Endothelial cell of umbilical vein (primary cell): ENCODE measurements at regions not wholly inside any gene's neighbourhood (a gene's known extent, or its start where the extent isn't known, plus 50 kb on each side); places are given as distances from the start of the nearest gene placed in this dataset.

Source experiments
- BruUV-seq: library from RNA; stranded (reverse); fragments of 400-500 nt; replicated peaks from 2 replicates; lab custom pipeline; 2021; lab: Mats Ljungman, UMichigan
- CTCF ChIA-PET: fragments of 300-600, 350-600 bp; sonication (Branson Sonifier 250); formaldehyde crosslinking; loops from one replicate; lab custom pipeline; 2021; ENCODE audit warnings: antibody characterized with exemption, inconsistent platforms; lab: Charles Lee
- POLR2A ChIA-PET: fragments of 300-600, 350-600 bp; sonication (Branson Sonifier 250); formaldehyde crosslinking; loops from one replicate; lab custom pipeline; 2021; ENCODE audit warnings: antibody characterized with exemption, inconsistent platforms; lab: Charles Lee
- DNase-seq: peaks from one replicate; pipeline ENCODE4 v3.0.0-alpha.2; 2011; ENCODE audit warnings: low read depth, low spot score
- FAIRE-seq: peaks from 2 replicates; lab custom pipeline; 2011; peaks lifted over from hg19 to GRCh38; lab: Jason Lieb, UNC
- H2AFZ ChIP-seq: 2 replicates; pipeline ENCODE4 v1.6.0; 2012; ENCODE audit warnings: low read depth, low read length, control low read depth, inconsistent platforms
- H3K27ac ChIP-seq: 2 replicates; pipeline ENCODE4 v1.5.1; 2011; ENCODE audit warnings: low read depth, mild to moderate bottlenecking, control low read depth, low read length, moderate library complexity; ENCODE audit not compliant: insufficient read depth
- H3K27me3 ChIP-seq, 2 experiments: 2 replicates each; pipeline versions ENCODE4 v1.6.0 to v1.6.1; 2011; ENCODE audit warnings: low read length in 2 of 2, mixed read lengths in 1 of 2; ENCODE audit not compliant: control insufficient read depth in 2 of 2, insufficient read depth in 2 of 2
- H3K36me3 ChIP-seq, 2 experiments: 2 replicates in 1 of 2; 3 replicates in 1 of 2; pipeline ENCODE4 v1.5.1; 2011; ENCODE audit warnings: low read length in 2 of 2, mild to moderate bottlenecking in 1 of 2, moderate library complexity in 1 of 2; ENCODE audit not compliant: control insufficient read depth in 2 of 2, insufficient read depth in 2 of 2; ENCODE audit errors: extremely low read depth in 1 of 2
- H3K4me1 ChIP-seq: 3 replicates; pipeline ENCODE4 v1.5.1; 2011; ENCODE audit warnings: mild to moderate bottlenecking, low read length; ENCODE audit not compliant: control insufficient read depth, insufficient read depth; ENCODE audit errors: extremely low read depth
- H3K4me2 ChIP-seq: 2 replicates; pipeline ENCODE4 v1.6.1; 2011; ENCODE audit warnings: low read length, control low read depth, mixed read lengths; ENCODE audit not compliant: insufficient read depth
- H3K4me3 ChIP-seq, 3 experiments: fragments of 200-600 bp in 1 of 3; sonication (generic), shearing (Covaris generic) in 1 of 3; replicated peaks in 1 of 3; 2 replicates each; pipeline ENCODE4 v1.5.1; 2011 to 2016; ENCODE audit warnings: control low read depth in 3 of 3, low read length in 3 of 3, mild to moderate bottlenecking in 2 of 3, inconsistent platforms in 1 of 3, low read depth in 1 of 3, moderate library complexity in 1 of 3; ENCODE audit not compliant: insufficient read depth in 1 of 3
- H3K79me2 ChIP-seq: 2 replicates; pipeline ENCODE4 v1.6.0; 2012; ENCODE audit warnings: low read length, inconsistent platforms; ENCODE audit not compliant: control insufficient read depth, insufficient read depth
- H3K9ac ChIP-seq: replicated peaks from 2 replicates; pipeline ENCODE3; 2011; ENCODE audit warnings: low read length, control low read depth; ENCODE audit not compliant: insufficient read depth; ENCODE audit errors: extremely low read depth
- H3K9me1 ChIP-seq: replicated peaks from 3 replicates; pipeline ENCODE4 v1.6.0; 2011; ENCODE audit warnings: mild to moderate bottlenecking, low read length; ENCODE audit not compliant: control insufficient read depth, insufficient read depth; ENCODE audit errors: extremely low read depth
- H3K9me3 ChIP-seq: replicated peaks from 2 replicates; pipeline ENCODE4 v1.5.1; 2012; ENCODE audit warnings: low read length, inconsistent platforms; ENCODE audit not compliant: control insufficient read depth, insufficient read depth
- H4K20me1 ChIP-seq: replicated peaks from 2 replicates; pipeline ENCODE3; 2011; ENCODE audit warnings: mild to moderate bottlenecking, low read length; ENCODE audit not compliant: control insufficient read depth, insufficient read depth; ENCODE audit errors: extremely low read depth
- CTCF ChIP-seq, 2 donors: IDR thresholded peaks; 1 replicate in 1 of 2; 2 replicates in 1 of 2; pipeline ENCODE4 v1.5.1; 2011; ENCODE audit warnings: low read length in 2 of 2, mild to moderate bottlenecking in 2 of 2, moderate library complexity in 2 of 2, control low read depth in 1 of 2, inconsistent platforms in 1 of 2, low read depth in 1 of 2; ENCODE audit not compliant: insufficient read depth in 1 of 2; ENCODE audit errors: extremely low read depth in 1 of 2
- EZH2 ChIP-seq: IDR thresholded peaks from 2 replicates; pipeline ENCODE4 v1.6.1; 2012; ENCODE audit warnings: borderline replicate concordance, low read depth, mild to moderate bottlenecking, moderate library complexity, low read length, inconsistent platforms; ENCODE audit not compliant: severe bottlenecking
- FOS ChIP-seq: IDR thresholded peaks from 2 replicates; pipeline ENCODE4 v1.6.1; 2011; ENCODE audit warnings: mild to moderate bottlenecking, low read length, moderate library complexity, borderline replicate concordance; ENCODE audit not compliant: insufficient read depth
- GATA2 ChIP-seq: IDR thresholded peaks from 2 replicates; pipeline ENCODE4 v1.7.0; 2011; ENCODE audit warnings: low read depth, mild to moderate bottlenecking, moderate library complexity, mixed read lengths, low read length; ENCODE audit not compliant: insufficient read length, insufficient read depth
- JUN ChIP-seq: IDR thresholded peaks from 2 replicates; pipeline ENCODE4 v1.6.1; 2011; ENCODE audit warnings: borderline replicate concordance, low read depth; ENCODE audit not compliant: insufficient read length, insufficient read depth
- MAX ChIP-seq: IDR thresholded peaks from 2 replicates; pipeline ENCODE4 v1.6.1; 2011; ENCODE audit not compliant: insufficient read depth, insufficient read length
- MYC ChIP-seq: IDR thresholded peaks from one replicate; pipeline ENCODE4 v1.6.1; 2011; ENCODE audit warnings: mild to moderate bottlenecking, low read depth, low read length
- POLR2A ChIP-seq: IDR thresholded peaks from 2 replicates; pipeline ENCODE4 v1.6.1; 2012; ENCODE audit warnings: low read depth, mild to moderate bottlenecking, control low read depth, low read length
- POLR2AphosphoS5 ChIP-seq: IDR thresholded peaks from 2 replicates; pipeline ENCODE4 v1.6.1; 2012; ENCODE audit warnings: low read depth, mild to moderate bottlenecking, control low read depth, low read length, moderate library complexity; ENCODE audit not compliant: insufficient read depth
- dilution Hi-C: fragments of 300-500 bp; cut with MboI; formaldehyde crosslinking; loops from one replicate; pipeline ENCODE4 v1.15.0; 2019; ENCODE audit warnings: low sequenced_read_pairs; ENCODE audit not compliant: extremely low pct_ligation_motif_present
- intact Hi-C: fragments of 100-400 bp; cut with micrococcal nuclease; formaldehyde crosslinking; loops from one replicate; pipeline ENCODE4 v1.10.0; 2022

GRCh38 chr2:220704810-220705209 lies 867.3 kb downstream of the EPHA4 start:
- CTCF ChIA-PET = no interaction called here

GRCh38 chr2:220705678-220706077 lies 866.4 kb downstream of the EPHA4 start:
- no peaks in the 10 kb centered on the region for H4K20me1 ChIP-seq
- H3K9me3 ChIP-seq = no peaks in the 10 kb centered on the region
- no peak overlapping the region for H3K4me3 ChIP-seq
- CTCF ChIA-PET = no interaction called here
- no peaks in the 10 kb centered on the region for H3K9me1 ChIP-seq
- no peaks in the 10 kb centered on the region for H3K36me3 ChIP-seq
- intact Hi-C loops (no loop called here), dilution Hi-C loops (no loop called here)
- H3K27ac ChIP-seq = no peak overlapping the region
- DNase-seq = no peak
- no peak overlapping the region for H3K9ac ChIP-seq
- POLR2A ChIA-PET = no interaction called here
- H3K79me2 ChIP-seq = no peaks in the 10 kb centered on the region
- FAIRE-seq = no peak
- TF ChIP-seq MAX (no peak), POLR2AphosphoS5 (no peak), EZH2 (no peak), POLR2A (no peak), CTCF (IDR thresholded peaks at IDR 0.05; ENCODE audit: extremely low read depth in 1 of 2, insufficient read depth in 1 of 2, low read depth in 1 of 2, low read length in 2 of 2) (no peak), FOS (no peak), MYC (no peak), GATA2 (no peak), JUN (no peak)
- no peak overlapping the region for H2AFZ ChIP-seq
- H3K4me1 ChIP-seq = no peaks in the 10 kb centered on the region
- H3K4me2 ChIP-seq = no peak overlapping the region
- H3K27me3 ChIP-seq = no peaks in the 10 kb centered on the region
- no TSS peak for BruUV-seq

More at GRCh38 chr2:220704810-220705209, 867.3 kb downstream of the EPHA4 start:
- Histone ChIP-seq H3K9me1 (no peaks in the 10 kb centered on the region), H3K9me3 (no peaks in the 10 kb centered on the region), H3K27ac (no peak overlapping the region), H3K4me2 (no peak overlapping the region), H3K9ac (no peak overlapping the region), H3K27me3 (no peaks in the 10 kb centered on the region), H3K4me3 (no peak overlapping the region), H2AFZ (no peak overlapping the region), H4K20me1 (no peaks in the 10 kb centered on the region), H3K79me2 (no peaks in the 10 kb centered on the region), H3K4me1 (no peaks in the 10 kb centered on the region), H3K36me3 (no peaks in the 10 kb centered on the region)
- FAIRE-seq (no peak), DNase-seq (no peak)
- no TSS peak for BruUV-seq
- POLR2A ChIA-PET = no interaction called here
- dilution Hi-C loops = no loop called here
- TF ChIP-seq CTCF (IDR thresholded peaks at IDR 0.05; ENCODE audit: extremely low read depth in 1 of 2, insufficient read depth in 1 of 2, low read depth in 1 of 2, low read length in 2 of 2) = no peak
- TF ChIP-seq MAX = no peak
- intact Hi-C loops = no loop called here
